Left lobe of liver (tissue), 2 donors: ENCODE measurements at regions not wholly inside any gene's neighbourhood (a gene's known extent, or its start where the extent isn't known, plus 50 kb on each side); places are given as distances from the start of the nearest gene placed in this dataset.
"Not testable (repeated sequence)": the region's sequence is repeated elsewhere in the genome, so short reads cannot be mapped to it uniquely, and the experiment has no call there.

Experiments used
- ATAC-seq: fragments of 200-7000 bp; cut with Tn5 transposase; one replicate; pipeline ENCODE4 v1.9.1; 2020; ENCODE audit warnings: mild to moderate bottlenecking, moderate library complexity
- DNase-seq: peaks from one replicate; pipeline ENCODE4 v3.0.0-alpha.2; 2020; ENCODE audit warnings: low spot score
- donor health status: DM: no; HTN: no; CAD: no; lungs with moderate emphysema.
- donor health status: DM: no; HTN: yes; CAD: no.

GRCh38 chr10:89946106-89946505 lies 244.7 kb downstream of the KIF20B start:
- DNase-seq, result no peak
- ATAC-seq, result peak; percentile 53

DNA sequence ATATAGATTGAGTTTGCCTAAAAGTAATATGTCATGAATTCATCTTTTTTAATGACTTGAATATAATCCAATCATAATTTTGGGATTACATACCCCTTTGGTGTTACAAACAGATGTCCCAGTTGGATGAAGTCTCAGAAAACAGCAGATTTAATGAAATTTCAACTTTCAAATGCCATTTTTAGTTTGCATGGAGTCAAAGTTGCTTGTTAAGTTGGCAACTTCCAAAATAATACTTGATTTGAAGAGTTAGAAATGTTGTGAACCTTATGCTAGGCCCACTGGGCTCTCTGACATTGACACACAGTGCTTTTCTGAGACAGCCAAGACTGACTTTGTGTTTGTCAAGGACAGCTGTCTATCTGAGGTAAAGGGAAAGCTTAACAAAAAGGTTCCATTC lies 248.1 kb downstream of the KIF20B start:
- no peak for DNase-seq
- ATAC-seq, result no peak

DNA sequence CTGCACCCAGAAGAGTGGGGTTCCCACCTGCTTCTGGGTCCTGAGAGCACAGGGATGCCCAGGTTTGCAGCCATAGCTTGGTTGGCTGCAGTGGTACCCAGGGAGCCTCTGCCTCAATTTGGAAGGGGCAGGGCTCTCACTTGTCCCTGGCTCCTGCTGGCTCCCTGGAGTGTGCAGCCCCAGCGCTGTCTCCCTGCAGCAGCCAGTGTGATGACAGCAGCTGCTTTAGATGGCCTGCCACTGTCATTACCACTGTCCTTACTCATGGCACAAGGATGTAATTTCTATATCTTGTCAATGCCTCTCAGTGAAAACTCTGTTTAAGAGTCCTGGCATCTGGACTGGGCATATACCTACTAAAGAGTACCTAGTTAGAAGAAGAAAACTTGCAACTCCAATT lies 250.9 kb downstream of the KIF20B start:
- DNase-seq (no peak), ATAC-seq (no peak)

GRCh38 chr10:89952751-89953150 lies 251.4 kb downstream of the KIF20B start:
- ATAC-seq, result no peak
- DNase-seq, result no peak

- no peak for DNase-seq
- ATAC-seq, result no peak
These were observed 252.7 kb downstream of the KIF20B start for GRCh38 chr10:89954061-89954460.

DNA sequence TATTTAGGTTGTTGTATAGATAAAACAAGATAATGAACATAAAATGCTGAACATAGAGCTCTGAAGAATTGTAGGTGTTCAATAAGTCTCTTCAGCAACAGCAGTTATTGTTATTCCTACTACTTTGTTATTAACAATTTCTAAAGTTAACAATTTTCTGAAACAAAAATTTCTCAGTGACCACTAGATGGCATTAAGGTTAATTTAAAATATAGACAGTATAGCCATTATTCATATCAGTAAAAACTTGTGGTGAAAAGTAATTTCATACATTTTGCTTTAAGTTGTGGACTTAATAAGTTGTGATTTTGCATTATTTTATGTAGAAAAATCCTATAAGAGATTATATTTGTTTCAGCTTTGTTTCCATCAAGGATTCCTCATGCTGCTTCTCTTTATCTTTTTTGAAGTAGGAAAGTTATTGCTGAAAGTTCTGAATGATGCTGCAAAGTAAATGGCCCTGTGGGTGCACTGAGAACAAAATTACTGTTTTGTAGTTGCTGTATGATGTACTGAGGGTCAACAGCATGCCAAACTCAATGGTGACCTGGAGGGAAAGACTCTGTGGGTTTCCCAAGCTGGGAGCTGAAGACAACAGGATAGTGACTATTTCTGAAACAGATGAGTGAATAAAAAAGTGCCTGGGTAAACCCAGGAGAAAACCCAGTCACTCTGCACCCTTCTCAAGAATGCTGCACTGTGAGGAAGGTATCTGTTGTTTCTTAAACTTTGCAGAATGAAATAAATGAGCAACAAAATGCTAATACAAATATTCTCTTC lies 253.6 kb downstream of the KIF20B start:
- DNase-seq, result no peak
- no peak for ATAC-seq

GRCh38 chr10:89959433-89960110 lies 258.2 kb downstream of the KIF20B start:
- no peak for DNase-seq
- ATAC-seq, result no peak

- ATAC-seq (no peak), DNase-seq (no peak)
These were observed 262.2 kb downstream of the KIF20B start for GRCh38 chr10:89963451-89964102.

DNA sequence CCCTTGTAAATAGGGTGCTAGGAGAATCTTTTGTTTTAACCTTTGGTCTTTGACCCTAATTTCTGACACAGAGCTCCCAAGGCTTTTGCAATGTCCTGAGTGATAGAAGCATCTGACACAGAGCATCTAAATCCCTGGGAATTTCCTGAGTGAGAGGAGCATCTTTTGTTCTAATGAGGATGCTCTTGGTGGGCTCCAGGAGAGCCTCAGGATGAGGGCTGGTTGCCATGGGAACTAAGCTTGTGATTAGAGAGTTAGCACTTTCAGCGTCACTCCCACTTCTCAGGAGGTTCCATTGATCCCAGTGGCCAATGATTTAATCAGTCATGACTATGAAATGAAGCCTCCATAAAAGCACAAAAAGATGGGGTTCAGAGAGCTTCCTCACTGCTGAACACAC lies 264.8 kb downstream of the KIF20B start:
- DNase-seq, result no peak
- ATAC-seq, result no peak

DNA sequence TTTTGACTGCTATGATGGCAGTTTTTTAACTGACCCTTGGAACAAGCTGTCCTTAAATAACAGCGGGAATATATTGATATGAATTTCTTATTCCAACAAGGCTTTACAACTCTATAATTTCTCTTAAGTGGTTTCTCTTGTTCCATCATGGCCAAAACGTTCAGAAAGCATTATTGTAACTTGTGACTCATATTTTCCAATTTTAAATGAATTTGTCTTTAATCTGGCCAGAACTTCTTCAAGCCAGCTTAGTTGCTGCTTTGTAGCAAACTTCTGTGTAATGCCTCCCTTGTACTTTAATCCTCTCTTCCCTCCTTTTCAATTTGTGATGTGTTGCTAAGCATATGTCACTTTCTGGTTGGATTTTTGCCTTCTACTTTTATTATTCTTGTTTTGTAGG lies 271.9 kb downstream of the KIF20B start:
- ATAC-seq (no peak), DNase-seq (no peak)

GRCh38 chr10:89975071-89975470 lies 273.7 kb downstream of the KIF20B start:
- ATAC-seq, result no peak

GRCh38 chr10:89975771-89976170 lies 274.4 kb downstream of the KIF20B start:
- ATAC-seq, result no peak
- no peak for DNase-seq

More at GRCh38 chr10:89975071-89975470, 273.7 kb downstream of the KIF20B start:
- no peak for DNase-seq

- DNase-seq (no peak), ATAC-seq (no peak)
These were observed 276.7 kb downstream of the KIF20B start for GRCh38 chr10:89978081-89978480.

DNA sequence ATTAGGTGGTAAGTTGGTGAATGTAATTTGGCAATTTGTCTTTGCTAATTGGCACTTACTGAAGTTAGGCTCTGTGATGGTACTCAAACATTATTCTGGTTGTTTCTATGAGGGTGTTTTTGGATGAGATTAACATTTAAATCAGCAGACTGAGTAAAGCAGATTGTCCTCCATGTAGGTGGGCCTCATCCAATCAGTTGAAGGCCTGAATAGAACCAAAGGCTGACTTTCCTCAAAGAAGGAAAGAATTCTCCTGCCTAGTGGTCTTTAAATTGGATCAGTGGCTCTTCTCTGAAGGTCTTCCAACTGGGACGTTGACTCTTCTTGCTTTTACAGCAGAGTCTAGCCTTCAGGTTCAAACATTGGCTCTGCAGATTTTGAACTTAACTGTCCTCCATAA lies 278.3 kb downstream of the KIF20B start:
- DNase-seq (no peak), ATAC-seq (no peak)

GRCh38 chr10:89980166-89980565 lies 278.8 kb downstream of the KIF20B start:
- ATAC-seq, result no peak
- DNase-seq, result no peak

DNA sequence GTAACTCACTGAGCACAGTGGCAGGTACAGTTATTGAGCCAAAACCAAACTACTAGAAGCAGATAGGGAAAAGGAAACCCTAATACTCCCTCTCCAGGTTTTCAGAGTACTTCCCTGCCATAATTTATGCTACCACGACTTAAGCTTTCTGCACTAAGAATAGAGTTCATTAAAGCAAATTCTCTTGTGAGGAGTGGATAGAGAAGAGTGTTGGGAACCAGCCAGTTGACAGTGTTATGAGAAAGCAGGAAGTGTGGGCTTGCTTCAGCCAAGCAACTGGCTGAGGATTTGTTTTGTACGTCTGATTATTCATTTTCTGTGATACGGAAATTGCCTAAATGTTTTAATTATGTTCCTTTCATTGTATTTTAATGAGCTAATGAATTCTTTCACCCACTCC lies 280.5 kb downstream of the KIF20B start:
- no peak for DNase-seq
- ATAC-seq, result no peak

DNA sequence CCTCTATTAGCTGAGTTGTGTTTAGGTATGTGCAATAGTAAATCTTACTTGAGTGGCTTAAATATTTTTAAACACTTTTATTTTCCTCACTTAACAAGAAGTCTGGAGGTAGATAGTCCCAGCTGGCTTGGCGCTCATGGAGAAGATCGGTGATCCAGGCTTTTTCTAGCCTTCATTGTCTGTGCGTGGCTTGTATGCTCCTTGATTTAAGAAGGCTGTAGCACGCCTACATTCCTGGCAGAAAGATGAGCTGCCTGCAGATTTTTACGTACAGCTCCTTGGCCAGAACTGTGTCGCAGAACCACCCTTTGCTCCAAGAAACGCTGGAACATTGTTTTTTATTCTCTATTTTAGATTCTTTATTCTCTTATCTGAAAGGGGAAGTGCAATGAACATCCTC lies 284.1 kb downstream of the KIF20B start:
- DNase-seq, result no peak
- no peak for ATAC-seq

- not testable (repeated sequence) for ATAC-seq, DNase-seq
These were observed 287.0 kb downstream of the KIF20B start for GRCh38 chr10:89988361-89988760.

- DNase-seq, result no peak
- ATAC-seq, result no peak
These were observed 291.2 kb downstream of the KIF20B start for GRCh38 chr10:89992575-89992974.

DNA sequence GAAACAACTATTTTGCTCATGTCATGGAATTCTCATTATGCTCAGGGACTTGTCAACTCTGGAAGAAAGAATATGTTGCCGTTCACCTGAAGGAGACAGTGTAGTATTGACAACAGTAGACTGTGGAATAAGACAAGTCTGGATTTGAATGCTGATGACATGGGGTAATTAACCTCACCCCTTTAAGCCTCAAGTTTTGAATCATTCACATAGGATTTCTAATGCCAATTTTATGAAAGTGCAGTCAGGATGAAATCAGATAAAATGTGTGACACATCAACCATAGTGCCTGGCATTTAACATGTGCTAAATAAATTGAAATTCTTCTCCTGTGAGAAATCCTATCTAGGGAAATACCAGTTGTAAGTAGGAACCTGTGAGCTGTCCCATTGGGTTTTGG lies 305.8 kb downstream of the KIF20B start:
- no peak for DNase-seq
- no peak for ATAC-seq

GRCh38 chr10:90011281-90011680 lies 309.9 kb downstream of the KIF20B start:
- ATAC-seq, DNase-seq: not testable (repeated sequence)

- no peak for DNase-seq
- ATAC-seq, result no peak
These were observed 317.4 kb downstream of the KIF20B start for GRCh38 chr10:90018819-90019218.
